ENCODE measurements at regions not wholly inside any gene's neighbourhood (a gene's known extent, or its start where the extent isn't known, plus 50 kb on each side); places are given as distances from the start of the nearest gene placed in this dataset.

- Histone ChIP-seq H3K27ac (ENCODE audit: low read depth, low read length, severe bottlenecking) (no peak overlapping the region), H3K4me3 (ENCODE audit: extremely low read depth, insufficient read depth, low read length, poor library complexity, severe bottlenecking) (no peak overlapping the region), H3K4me1 (ENCODE audit: control insufficient read depth, insufficient read depth, low read length, poor library complexity, severe bottlenecking) (peaks cover 5% of the 10 kb centered on the region), H3K36me3 (ENCODE audit: control insufficient read depth, insufficient read depth, low read length) (no peaks in the 10 kb centered on the region), H3K9me3 (ENCODE audit: control insufficient read depth, low read length) (no peaks in the 10 kb centered on the region)
- 46 to 56% methylated on average over 11 to 16 of the region's 20 CpGs for WGBS, 2 experiments (ENCODE audit: insufficient coverage in 2 of 2)
Measured at GRCh38 chr1:157193702-157194391, 55.7 kb upstream of the ETV3 start.

GRCh38 chr1:157193219-157193618 lies 55.0 kb upstream of the ETV3 start:
- Histone ChIP-seq H3K9me3 (ENCODE audit: control insufficient read depth, low read length) (no peaks in the 10 kb centered on the region), H3K4me3 (ENCODE audit: extremely low read depth, insufficient read depth, low read length, poor library complexity, severe bottlenecking) (no peak overlapping the region), H3K27ac (ENCODE audit: low read depth, low read length, severe bottlenecking) (no peak overlapping the region), H3K4me1 (ENCODE audit: control insufficient read depth, insufficient read depth, low read length, poor library complexity, severe bottlenecking) (peaks cover 5% of the 10 kb centered on the region), H3K36me3 (ENCODE audit: control insufficient read depth, insufficient read depth, low read length) (no peaks in the 10 kb centered on the region)
- 43% methylated on average over 1 of the region's 1 CpG; no CpG with 5 or more reads in 1 of the 2 experiments for WGBS, 2 experiments (ENCODE audit: insufficient coverage in 2 of 2)

GRCh38 chr1:157189986-157190982 lies 52.1 kb upstream of the ETV3 start:
- no peak overlapping the region for H3K4me3 ChIP-seq (ENCODE audit: extremely low read depth, insufficient read depth, low read length, poor library complexity, severe bottlenecking)

GRCh38 chr1:157189096-157189495 lies 50.9 kb upstream of the ETV3 start:
- WGBS, 2 experiments (ENCODE audit: insufficient coverage in 2 of 2): 75 to 85% methylated on average over 4 of the region's 4 CpGs
- no peaks in the 10 kb centered on the region for H3K9me3 ChIP-seq (ENCODE audit: control insufficient read depth, low read length)
- no peak overlapping the region for H3K4me3 ChIP-seq (ENCODE audit: extremely low read depth, insufficient read depth, low read length, poor library complexity, severe bottlenecking)
- no peak overlapping the region for H3K27ac ChIP-seq (ENCODE audit: low read depth, low read length, severe bottlenecking)
- H3K36me3 ChIP-seq (ENCODE audit: control insufficient read depth, insufficient read depth, low read length): no peaks in the 10 kb centered on the region
- no peaks in the 10 kb centered on the region for H3K4me1 ChIP-seq (ENCODE audit: control insufficient read depth, insufficient read depth, low read length, poor library complexity, severe bottlenecking)

More at GRCh38 chr1:157189986-157190982, 52.1 kb upstream of the ETV3 start:
- 87 to 97% methylated on average over 18 to 19 of the region's 22 CpGs for WGBS, 2 experiments (ENCODE audit: insufficient coverage in 2 of 2)
- Histone ChIP-seq H3K4me1 (ENCODE audit: control insufficient read depth, insufficient read depth, low read length, poor library complexity, severe bottlenecking) (no peaks in the 10 kb centered on the region), H3K36me3 (ENCODE audit: control insufficient read depth, insufficient read depth, low read length) (no peaks in the 10 kb centered on the region), H3K27ac (ENCODE audit: low read depth, low read length, severe bottlenecking) (no peak overlapping the region), H3K9me3 (ENCODE audit: control insufficient read depth, low read length) (no peaks in the 10 kb centered on the region)

Measured in mesodermal cell (in vitro differentiated cells).